Astrocyte (in vitro differentiated cells and primary cell): ENCODE measurements at regions not wholly inside any gene's neighbourhood (a gene's known extent, or its start where the extent isn't known, plus 50 kb on each side); places are given as distances from the start of the nearest gene placed in this dataset.

Source experiments
- DNase-seq: peaks from one replicate; pipeline ENCODE4 v3.0.0-alpha.2; 2010; ENCODE audit warnings: low read depth
- FAIRE-seq: peaks from 2 replicates; lab custom pipeline; 2011; peaks lifted over from hg19 to GRCh38; lab: Jason Lieb, UNC
- H2AFZ ChIP-seq: 2 replicates; pipeline ENCODE4 v1.6.0; 2012; ENCODE audit warnings: low read depth, low read length, inconsistent platforms
- H3K27ac ChIP-seq: 2 replicates; pipeline ENCODE4 v1.5.1; 2011; ENCODE audit warnings: low read depth, low read length, inconsistent platforms
- H3K27me3 ChIP-seq: 2 replicates; pipeline ENCODE4 v1.6.0; 2011; ENCODE audit warnings: low read length, inconsistent platforms; ENCODE audit not compliant: insufficient read depth
- H3K36me3 ChIP-seq: 2 replicates; pipeline ENCODE4 v1.5.1; 2011; ENCODE audit warnings: low read length, inconsistent platforms; ENCODE audit not compliant: insufficient read depth
- H3K4me1 ChIP-seq: 2 replicates; pipeline ENCODE4 v1.5.1; 2011; ENCODE audit warnings: low read length, inconsistent platforms; ENCODE audit not compliant: insufficient read depth
- H3K4me2 ChIP-seq: 2 replicates; pipeline ENCODE4 v1.6.0; 2012; ENCODE audit warnings: low read length, inconsistent platforms
- H3K4me3 ChIP-seq: 2 replicates; pipeline ENCODE4 v1.5.1; 2011; ENCODE audit warnings: low read depth, mild to moderate bottlenecking, low read length, inconsistent platforms; ENCODE audit not compliant: insufficient read depth
- H3K79me2 ChIP-seq: 2 replicates; pipeline ENCODE4 v1.6.0; 2012; ENCODE audit warnings: mild to moderate bottlenecking, low read length, inconsistent platforms; ENCODE audit not compliant: insufficient read depth
- H3K9ac ChIP-seq: 2 replicates; pipeline ENCODE4 v1.6.0; 2012; ENCODE audit warnings: mild to moderate bottlenecking, low read length, inconsistent platforms
- H3K9me3 ChIP-seq: 2 replicates; pipeline ENCODE4 v1.5.1; 2012; ENCODE audit warnings: low read depth, mild to moderate bottlenecking, low read length, inconsistent platforms; ENCODE audit not compliant: insufficient read depth
- H4K20me1 ChIP-seq: 2 replicates; pipeline ENCODE4 v1.6.0; 2012; ENCODE audit warnings: low read length, inconsistent platforms; ENCODE audit not compliant: insufficient read depth
- H3K27ac Mint-ChIP-seq: one replicate; pipeline ENCODE4 v1.8.0; 2021; ENCODE audit warnings: mild to moderate bottlenecking, mixed read lengths; ENCODE audit not compliant: unreplicated experiment
- H3K27me3 Mint-ChIP-seq: one replicate; pipeline ENCODE4 v1.8.0; 2021; ENCODE audit warnings: low read depth, mixed read lengths; ENCODE audit not compliant: unreplicated experiment
- H3K36me3 Mint-ChIP-seq: one replicate; pipeline ENCODE4 v1.8.0; 2021; ENCODE audit warnings: low read depth, mixed read lengths; ENCODE audit not compliant: unreplicated experiment
- H3K4me1 Mint-ChIP-seq: one replicate; pipeline ENCODE4 v1.8.0; 2021; ENCODE audit warnings: low read depth, mixed read lengths; ENCODE audit not compliant: unreplicated experiment
- H3K4me3 Mint-ChIP-seq: one replicate; pipeline ENCODE4 v1.8.0; 2021; ENCODE audit warnings: mild to moderate bottlenecking, moderate library complexity, mixed read lengths; ENCODE audit not compliant: unreplicated experiment
- H3K9me3 Mint-ChIP-seq: one replicate; pipeline ENCODE4 v1.8.0; 2021; ENCODE audit warnings: mild to moderate bottlenecking, mixed read lengths; ENCODE audit not compliant: unreplicated experiment
- EZH2 ChIP-seq: IDR thresholded peaks from 2 replicates; pipeline ENCODE4 v1.6.1; 2012; ENCODE audit warnings: mild to moderate bottlenecking, low read length, inconsistent platforms; ENCODE audit not compliant: insufficient read depth
- TF ChIP-seq, protein P1 (sequence below): IDR thresholded peaks from 2 replicates; pipeline ENCODE4 v1.5.1; 2011; ENCODE audit warnings: low read depth, mild to moderate bottlenecking, inconsistent platforms, low read length, moderate library complexity; ENCODE audit not compliant: insufficient read depth

DNA sequence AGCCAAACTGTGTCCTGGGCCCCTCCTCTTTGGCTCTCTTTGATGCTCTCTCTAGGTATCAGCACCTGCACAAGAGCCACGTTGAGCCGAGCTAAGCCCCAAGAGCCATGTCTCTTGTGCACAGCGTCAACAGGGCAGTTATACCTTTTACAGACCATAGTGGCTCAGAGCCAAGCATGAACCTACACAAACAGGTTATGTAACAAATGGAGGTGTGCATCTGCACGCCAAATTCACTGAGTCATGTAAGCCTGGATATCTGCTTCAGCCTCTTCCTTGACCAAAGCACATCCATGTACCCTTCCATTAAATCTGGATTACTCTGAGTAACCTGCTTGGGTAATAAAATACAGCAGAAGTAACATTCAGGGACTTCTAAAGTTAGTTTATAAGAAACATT lies 509.7 kb downstream of the NAV3 start:
- Histone ChIP-seq H3K36me3 (no peaks in the 10 kb centered on the region), H3K9me3 (no peaks in the 10 kb centered on the region), H3K4me3 (no peak overlapping the region), H3K27ac (no peak overlapping the region), H2AFZ (no peak overlapping the region), H3K27me3 (no peaks in the 10 kb centered on the region), H4K20me1 (no peaks in the 10 kb centered on the region), H3K79me2 (no peaks in the 10 kb centered on the region), H3K4me1 (no peaks in the 10 kb centered on the region), H3K4me2 (no peak overlapping the region), H3K9ac (no peak overlapping the region)
- H3K27me3 Mint-ChIP-seq = peaks cover 5% of the 10 kb centered on the region
- DNase-seq (no peak), FAIRE-seq (no peak)
- H3K9me3 Mint-ChIP-seq = no peaks in the 10 kb centered on the region
- no peak overlapping the region for H3K4me3 Mint-ChIP-seq
- no peak overlapping the region for H3K27ac Mint-ChIP-seq
- no peak for TF ChIP-seq EZH2
- TF ChIP-seq, protein P1, sequence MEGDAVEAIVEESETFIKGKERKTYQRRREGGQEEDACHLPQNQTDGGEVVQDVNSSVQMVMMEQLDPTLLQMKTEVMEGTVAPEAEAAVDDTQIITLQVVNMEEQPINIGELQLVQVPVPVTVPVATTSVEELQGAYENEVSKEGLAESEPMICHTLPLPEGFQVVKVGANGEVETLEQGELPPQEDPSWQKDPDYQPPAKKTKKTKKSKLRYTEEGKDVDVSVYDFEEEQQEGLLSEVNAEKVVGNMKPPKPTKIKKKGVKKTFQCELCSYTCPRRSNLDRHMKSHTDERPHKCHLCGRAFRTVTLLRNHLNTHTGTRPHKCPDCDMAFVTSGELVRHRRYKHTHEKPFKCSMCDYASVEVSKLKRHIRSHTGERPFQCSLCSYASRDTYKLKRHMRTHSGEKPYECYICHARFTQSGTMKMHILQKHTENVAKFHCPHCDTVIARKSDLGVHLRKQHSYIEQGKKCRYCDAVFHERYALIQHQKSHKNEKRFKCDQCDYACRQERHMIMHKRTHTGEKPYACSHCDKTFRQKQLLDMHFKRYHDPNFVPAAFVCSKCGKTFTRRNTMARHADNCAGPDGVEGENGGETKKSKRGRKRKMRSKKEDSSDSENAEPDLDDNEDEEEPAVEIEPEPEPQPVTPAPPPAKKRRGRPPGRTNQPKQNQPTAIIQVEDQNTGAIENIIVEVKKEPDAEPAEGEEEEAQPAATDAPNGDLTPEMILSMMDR = no peak
- H3K4me1 Mint-ChIP-seq = no peaks in the 10 kb centered on the region
- H3K36me3 Mint-ChIP-seq = no peaks in the 10 kb centered on the region

DNA sequence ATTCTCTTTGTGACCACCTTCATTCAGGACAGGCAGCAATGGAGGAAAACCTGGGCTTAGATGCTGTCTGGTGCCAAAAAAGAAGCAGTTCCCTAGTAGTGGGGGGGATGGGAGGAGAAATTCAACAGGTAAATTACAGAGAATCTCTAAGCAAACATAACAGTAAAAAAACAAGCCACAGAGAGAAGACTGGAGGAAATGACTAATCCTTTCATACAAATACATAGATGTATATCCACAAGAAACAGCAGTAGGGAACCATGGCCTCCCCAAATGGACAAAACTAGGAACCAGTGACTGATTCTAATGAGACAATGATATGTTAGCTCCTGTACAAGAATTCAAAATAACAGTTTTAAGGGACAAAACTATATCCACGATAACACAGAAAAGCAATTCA lies 513.0 kb downstream of the NAV3 start:
- Histone ChIP-seq H4K20me1 (no peaks in the 10 kb centered on the region), H3K27ac (no peak overlapping the region), H3K9me3 (no peaks in the 10 kb centered on the region), H3K4me3 (no peak overlapping the region), H3K4me2 (no peak overlapping the region), H3K4me1 (no peaks in the 10 kb centered on the region), H3K9ac (no peak overlapping the region), H3K79me2 (no peaks in the 10 kb centered on the region), H3K36me3 (no peaks in the 10 kb centered on the region), H3K27me3 (no peaks in the 10 kb centered on the region), H2AFZ (no peak overlapping the region)
- FAIRE-seq (no peak), DNase-seq (no peak)
- Mint-ChIP-seq H3K27ac (no peak overlapping the region), H3K27me3 (peaks cover 5% of the 10 kb centered on the region), H3K4me1 (no peaks in the 10 kb centered on the region), H3K4me3 (no peak overlapping the region), H3K36me3 (no peaks in the 10 kb centered on the region), H3K9me3 (no peaks in the 10 kb centered on the region)
- TF ChIP-seq, protein P1 = no peak
- TF ChIP-seq EZH2 = no peak

DNA sequence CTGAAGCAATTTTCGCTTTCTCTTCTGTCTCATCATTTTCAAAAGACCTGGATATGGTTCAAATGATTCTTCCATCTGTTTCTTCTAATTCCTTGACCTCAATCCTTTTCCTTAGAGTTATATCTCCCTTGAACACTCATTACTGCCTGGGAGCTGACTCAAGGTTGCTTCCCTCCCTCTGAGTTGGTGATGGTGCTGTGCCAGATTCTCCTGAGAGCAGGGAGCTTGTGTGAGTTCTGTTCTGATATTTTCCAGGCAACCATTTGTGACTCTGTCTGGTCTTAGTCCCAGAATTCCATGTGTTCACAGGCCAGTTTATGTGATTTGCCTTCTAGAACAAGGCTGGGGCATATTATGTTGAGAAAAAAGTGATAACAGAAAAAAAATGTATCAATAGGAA lies 505.1 kb upstream of the SYT1 start:
- no peak overlapping the region for H3K9ac ChIP-seq
- no peak overlapping the region for H3K27ac ChIP-seq
- no peak for TF ChIP-seq EZH2
- TF ChIP-seq, protein P1 = no peak
- Mint-ChIP-seq H3K36me3 (no peaks in the 10 kb centered on the region), H3K27me3 (peaks cover 1% of the 10 kb centered on the region), H3K27ac (no peak overlapping the region), H3K4me3 (no peak overlapping the region), H3K9me3 (no peaks in the 10 kb centered on the region), H3K4me1 (no peaks in the 10 kb centered on the region)
- H4K20me1 ChIP-seq = no peaks in the 10 kb centered on the region
- H3K27me3 ChIP-seq = no peaks in the 10 kb centered on the region
- FAIRE-seq (no peak), DNase-seq (peak; percentile 44)
- no peaks in the 10 kb centered on the region for H3K9me3 ChIP-seq
- no peak overlapping the region for H3K4me2 ChIP-seq
- no peaks in the 10 kb centered on the region for H3K4me1 ChIP-seq
- no peak overlapping the region for H3K4me3 ChIP-seq
- no peaks in the 10 kb centered on the region for H3K79me2 ChIP-seq
- H3K36me3 ChIP-seq = no peaks in the 10 kb centered on the region
- H2AFZ ChIP-seq = no peak overlapping the region
